HFF-Myc (cell line): ENCODE measurements at regions not wholly inside any gene's neighbourhood (a gene's known extent, or its start where the extent isn't known, plus 50 kb on each side); places are given as distances from the start of the nearest gene placed in this dataset.
A peak's percentile ranks its signal among the peaks of the same experiment; 100 is the strongest.

Source experiments
- DNase-seq: peaks from one replicate; pipeline ENCODE4 v3.0.0-alpha.2; 2011; ENCODE audit warnings: low read depth; ENCODE audit errors: extremely low read depth
- H3K4me3 ChIP-seq: replicated peaks from 2 replicates; pipeline ENCODE4 v1.5.1; 2011; ENCODE audit warnings: low read depth, mild to moderate bottlenecking, control low read depth, low read length
- TF ChIP-seq, protein P1 (sequence below): IDR thresholded peaks from 2 replicates; pipeline ENCODE4 v1.5.1; 2012; ENCODE audit warnings: mild to moderate bottlenecking, low read depth, low read length, control low read depth; ENCODE audit errors: missing control alignments

DNA sequence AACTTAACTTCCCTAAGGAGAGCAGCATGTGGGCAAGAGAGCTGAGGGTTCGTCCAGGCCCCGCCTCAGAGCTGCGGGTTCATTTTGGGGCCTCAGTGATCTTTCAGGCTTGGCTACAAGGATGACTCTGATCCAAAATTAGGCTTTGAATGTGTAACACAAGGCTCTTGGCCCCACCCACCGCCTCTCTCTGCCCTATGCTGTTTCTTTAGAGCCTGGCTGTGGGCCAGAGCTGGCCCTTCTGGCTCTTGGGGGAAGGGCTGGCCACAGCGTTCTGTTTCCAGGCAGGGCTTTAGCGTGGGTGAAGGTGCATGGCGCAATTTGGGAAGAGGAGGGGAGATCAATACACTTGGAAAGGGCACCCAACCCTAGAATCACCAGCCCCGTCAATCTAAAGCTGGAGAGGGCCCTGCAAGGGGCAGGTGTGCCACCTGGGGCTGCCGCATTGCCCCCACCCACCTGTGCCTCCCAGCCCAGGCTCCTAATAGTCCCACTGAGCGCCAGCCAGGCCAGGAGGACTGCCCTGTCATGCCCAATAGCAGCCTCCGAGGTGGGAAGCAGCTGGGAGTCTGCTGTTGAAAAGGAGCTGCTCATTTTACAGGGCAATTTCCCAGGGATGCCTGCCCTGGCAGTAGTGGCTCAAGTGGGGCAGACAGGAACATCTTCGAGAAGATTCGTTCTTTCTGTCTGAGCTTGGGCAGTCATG, 84.5 kb upstream of the MAML3 start:
- peak; percentile 90 for DNase-seq
- TF ChIP-seq, protein P1, sequence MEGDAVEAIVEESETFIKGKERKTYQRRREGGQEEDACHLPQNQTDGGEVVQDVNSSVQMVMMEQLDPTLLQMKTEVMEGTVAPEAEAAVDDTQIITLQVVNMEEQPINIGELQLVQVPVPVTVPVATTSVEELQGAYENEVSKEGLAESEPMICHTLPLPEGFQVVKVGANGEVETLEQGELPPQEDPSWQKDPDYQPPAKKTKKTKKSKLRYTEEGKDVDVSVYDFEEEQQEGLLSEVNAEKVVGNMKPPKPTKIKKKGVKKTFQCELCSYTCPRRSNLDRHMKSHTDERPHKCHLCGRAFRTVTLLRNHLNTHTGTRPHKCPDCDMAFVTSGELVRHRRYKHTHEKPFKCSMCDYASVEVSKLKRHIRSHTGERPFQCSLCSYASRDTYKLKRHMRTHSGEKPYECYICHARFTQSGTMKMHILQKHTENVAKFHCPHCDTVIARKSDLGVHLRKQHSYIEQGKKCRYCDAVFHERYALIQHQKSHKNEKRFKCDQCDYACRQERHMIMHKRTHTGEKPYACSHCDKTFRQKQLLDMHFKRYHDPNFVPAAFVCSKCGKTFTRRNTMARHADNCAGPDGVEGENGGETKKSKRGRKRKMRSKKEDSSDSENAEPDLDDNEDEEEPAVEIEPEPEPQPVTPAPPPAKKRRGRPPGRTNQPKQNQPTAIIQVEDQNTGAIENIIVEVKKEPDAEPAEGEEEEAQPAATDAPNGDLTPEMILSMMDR = no peak
- peak overlapping the region; percentile 31 for H3K4me3 ChIP-seq

DNA sequence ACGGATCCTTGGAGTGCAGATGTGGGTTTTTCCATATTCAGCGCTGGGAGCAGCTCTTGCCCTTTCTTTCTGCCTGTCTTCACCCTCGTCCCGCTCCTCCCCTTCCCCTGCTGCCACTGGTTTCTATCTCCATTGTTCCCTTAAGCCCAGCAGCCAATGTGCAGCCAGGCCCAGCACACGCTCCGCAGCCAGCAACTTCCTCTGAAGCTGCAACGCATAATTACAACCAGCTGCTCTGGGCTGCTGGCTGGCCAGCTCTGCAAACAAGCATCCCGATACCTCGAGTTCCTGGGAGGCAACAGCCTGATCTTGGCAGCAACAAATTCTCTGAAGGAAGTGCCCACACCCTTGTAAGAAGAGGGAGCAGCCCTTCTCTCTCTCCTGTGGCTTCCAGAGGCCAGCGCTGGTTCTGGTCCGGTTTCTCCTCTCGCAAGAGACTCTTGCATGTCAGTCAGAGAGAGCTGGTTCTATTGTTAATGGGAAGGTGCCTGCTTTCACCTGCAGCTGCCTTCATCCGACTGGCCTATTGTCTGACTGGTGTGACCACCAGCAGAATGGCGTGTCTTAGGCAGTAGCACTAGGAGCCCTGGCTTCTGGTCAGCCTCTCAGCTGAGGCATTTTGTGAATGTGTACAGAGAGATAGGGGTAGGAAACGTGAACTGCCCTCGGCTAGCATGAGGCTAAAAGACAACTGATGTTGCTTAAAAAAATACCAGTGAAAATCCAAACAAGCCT, 83.8 kb upstream of the MAML3 start:
- TF ChIP-seq, protein P1 = no peak
- peak overlapping the region; percentile 31 for H3K4me3 ChIP-seq
- peak; percentile 96 for DNase-seq

DNA sequence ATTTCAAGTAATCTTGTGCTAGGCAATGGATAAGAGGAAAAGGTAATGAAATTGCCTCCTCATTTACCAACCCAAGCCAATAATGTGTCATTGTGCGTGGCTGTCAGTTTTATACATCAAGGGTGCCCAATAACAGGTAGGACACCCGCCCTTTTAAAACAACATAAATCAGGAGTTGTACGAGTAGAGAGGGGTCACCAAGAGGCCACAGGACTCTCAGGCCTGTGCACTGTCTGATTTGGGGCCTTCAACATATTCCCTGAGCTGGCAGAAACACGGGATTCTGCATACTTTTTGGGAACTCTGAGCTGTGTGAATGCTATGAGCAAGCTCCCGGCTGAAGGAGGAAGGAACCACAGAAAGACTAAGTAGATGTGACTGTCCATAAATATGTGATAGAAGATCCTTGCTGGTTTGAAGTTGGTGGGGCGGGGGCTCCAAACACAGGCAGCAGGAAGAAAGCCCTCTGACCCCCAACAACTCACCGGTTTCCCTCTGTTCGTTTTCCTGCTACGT, 82.7 kb upstream of the MAML3 start:
- no peak overlapping the region for H3K4me3 ChIP-seq
- TF ChIP-seq, protein P1 = no peak
- DNase-seq = no peak

DNA sequence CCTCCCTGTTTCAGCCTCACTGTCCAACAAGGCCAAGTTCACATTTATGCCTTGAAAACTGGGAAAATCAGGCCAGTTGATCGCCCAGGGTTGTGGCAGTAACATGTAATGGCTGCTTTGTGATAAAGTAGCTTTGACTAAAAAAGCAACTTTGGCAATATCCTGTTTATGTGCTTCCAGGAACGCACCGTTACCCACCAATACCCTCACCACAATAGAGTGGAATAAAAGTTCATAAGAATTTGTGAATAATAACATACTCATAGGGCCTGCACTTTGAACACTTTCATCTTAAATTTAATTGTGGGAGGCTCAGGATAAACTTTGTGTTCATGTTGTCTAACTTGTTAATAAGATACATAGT, 80.7 kb upstream of the MAML3 start:
- TF ChIP-seq, protein P1 = no peak

DNA sequence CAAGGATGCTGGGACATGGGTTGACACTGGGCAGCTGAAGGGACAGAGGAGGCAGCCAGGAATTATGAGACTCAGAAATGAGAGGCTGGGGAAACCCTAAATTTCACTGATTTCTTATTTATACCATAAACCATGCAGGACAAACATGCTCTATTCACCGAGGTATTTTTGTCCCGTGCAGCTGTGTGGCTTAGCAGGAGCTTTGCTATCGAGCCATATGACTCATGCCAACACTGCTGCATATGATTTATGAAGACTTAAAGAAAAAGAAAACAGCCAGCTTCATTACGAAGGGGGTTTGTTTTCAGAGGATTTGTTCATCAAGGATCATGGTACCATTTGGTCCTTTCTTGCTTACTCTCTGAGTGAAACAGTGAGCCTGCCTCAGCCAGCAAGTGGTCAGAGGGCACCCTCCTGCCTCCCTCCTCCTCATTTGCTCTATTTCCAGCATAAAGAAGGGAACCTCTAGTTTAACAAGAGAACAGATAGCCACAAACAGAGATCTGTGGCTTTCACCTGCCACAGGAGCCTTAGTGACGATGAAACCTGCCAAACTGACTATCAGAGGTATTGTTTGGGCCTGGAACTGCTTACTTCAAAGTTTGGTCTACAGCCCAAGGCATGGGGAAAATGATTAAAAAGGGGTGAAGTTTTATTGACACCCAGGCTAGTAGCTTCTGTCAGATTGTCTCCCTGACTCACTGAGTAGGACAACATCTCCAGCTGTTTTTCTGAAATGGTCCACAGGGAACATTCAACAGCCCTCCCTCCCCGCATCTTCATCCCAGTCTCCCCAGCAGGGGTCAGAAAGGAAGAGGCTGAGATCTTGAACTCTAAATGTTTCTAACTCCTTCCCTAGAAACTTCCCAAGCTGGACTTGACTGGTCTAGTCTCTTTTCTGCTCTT, 80.1 kb upstream of the MAML3 start:
- no peak overlapping the region for H3K4me3 ChIP-seq
- no peak for DNase-seq
- TF ChIP-seq, protein P1 = peak; percentile 12

More for the DNA sequence above, 80.7 kb upstream of the MAML3 start:
- no peak for DNase-seq
- no peak overlapping the region for H3K4me3 ChIP-seq

DNA sequence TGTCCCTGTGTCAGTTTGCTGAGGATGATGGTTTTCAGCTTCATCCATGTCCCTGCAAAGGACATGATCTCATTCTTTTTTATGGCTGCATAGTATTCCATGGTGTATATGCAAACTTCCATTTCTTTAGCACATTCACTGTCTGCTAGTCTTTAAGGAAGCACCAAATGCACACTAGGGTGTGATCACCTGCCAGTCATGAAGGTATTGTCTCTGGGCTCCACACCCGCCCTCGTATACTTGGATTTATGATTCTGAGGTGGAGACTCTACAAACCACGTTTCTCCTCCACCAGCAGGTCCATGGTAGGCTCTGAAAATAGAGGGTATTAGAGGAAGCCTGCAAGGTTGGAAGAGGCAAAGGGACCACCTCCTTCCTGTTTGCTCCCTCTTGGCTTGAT, 75.9 kb upstream of the MAML3 start:
- no peak for DNase-seq
- TF ChIP-seq, protein P1 = no peak
- no peak overlapping the region for H3K4me3 ChIP-seq
